SU-DHL-6 (cell line): ENCODE measurements at regions not wholly inside any gene's neighbourhood (a gene's known extent, or its start where the extent isn't known, plus 50 kb on each side); places are given as distances from the start of the nearest gene placed in this dataset.

Experiments
- CTCF ChIP-seq: fragments of 200-600 bp; sonication (generic); IDR thresholded peaks from one replicate; pipeline ENCODE4 v1.5.1; 2017; ENCODE audit warnings: antibody characterized with exemption, mild to moderate bottlenecking, low read length, moderate library complexity; ENCODE audit not compliant: insufficient read depth, poor library complexity, severe bottlenecking
- EZH2phosphoT487 ChIP-seq: fragments of 200-600 bp; sonication (generic), shearing (Covaris generic); conservative IDR thresholded peaks from 2 replicates; pipeline ENCODE4 v1.6.1; 2018; ENCODE audit warnings: mild to moderate bottlenecking, antibody characterized with exemption, low read length, moderate library complexity, mixed read lengths

GRCh38 chr12:28893365-28893764 is 255.7 kb upstream of the FAR2 start:
- TF ChIP-seq EZH2phosphoT487 (no peak), CTCF (no peak)
